HL-60 (cell line): ENCODE measurements at regions not wholly inside any gene's neighbourhood (a gene's known extent, or its start where the extent isn't known, plus 50 kb on each side); places are given as distances from the start of the nearest gene placed in this dataset.

Experiments used
- DNase-seq, 2 experiments: peaks; one replicate each; pipeline ENCODE4 v3.0.0-alpha.2; 2010 to 2020; ENCODE audit warnings: low read depth in 1 of 2, low spot score in 1 of 2
- H3K27ac ChIP-seq: fragments of 250-450 bp; sonication (Bioruptor Pico); replicated peaks from 2 replicates; pipeline ENCODE4 v1.5.1; 2020; ENCODE audit warnings: mild to moderate bottlenecking, moderate library complexity
- H3K27me3 ChIP-seq: fragments of 250-450 bp; sonication (Bioruptor Pico); 2 replicates; pipeline ENCODE4 v1.5.1; 2021; ENCODE audit warnings: mild to moderate bottlenecking, moderate library complexity; ENCODE audit not compliant: insufficient read depth, poor library complexity, severe bottlenecking
- H3K4me3 ChIP-seq: replicated peaks from 2 replicates; pipeline ENCODE4 v1.5.1; 2011; ENCODE audit warnings: mild to moderate bottlenecking, control low read depth, low read length; ENCODE audit not compliant: insufficient read depth
- CTCF ChIP-seq: IDR thresholded peaks from one replicate; pipeline ENCODE4 v1.5.1; 2011; ENCODE audit warnings: low read length, control low read depth, inconsistent platforms; ENCODE audit not compliant: insufficient read depth
- GABPA ChIP-seq: IDR thresholded peaks from 2 replicates; pipeline ENCODE4 v1.6.1; 2012; ENCODE audit warnings: low read depth
- POLR2AphosphoS5 ChIP-seq: IDR thresholded peaks from 2 replicates; pipeline ENCODE4 v1.6.1; 2012; ENCODE audit warnings: low read depth
- REST ChIP-seq: IDR thresholded peaks from 2 replicates; pipeline ENCODE4 v1.6.1; 2012; ENCODE audit warnings: low read depth; ENCODE audit not compliant: insufficient replicate concordance
- SPI1 ChIP-seq: IDR thresholded peaks from 2 replicates; pipeline ENCODE4 v1.6.1; 2012; ENCODE audit warnings: low read depth, mild to moderate bottlenecking, borderline replicate concordance

GRCh38 chr9:1707291-1707690, 307.9 kb upstream of the SMARCA2 start:
- no peak for TF ChIP-seq SPI1
- TF ChIP-seq CTCF, result no peak
- no peak for TF ChIP-seq REST
- no peak for TF ChIP-seq POLR2AphosphoS5
- no peak for TF ChIP-seq GABPA
- no peak for DNase-seq
- Histone ChIP-seq H3K27me3 (no peaks in the 10 kb centered on the region), H3K27ac (no peak overlapping the region), H3K4me3 (no peak overlapping the region)

- H3K27ac ChIP-seq, result no peak overlapping the region
- no peak for DNase-seq
- H3K27me3 ChIP-seq, result no peaks in the 10 kb centered on the region
- TF ChIP-seq GABPA, result no peak
- TF ChIP-seq POLR2AphosphoS5, result no peak
- no peak for TF ChIP-seq SPI1
- TF ChIP-seq REST, result no peak
- TF ChIP-seq CTCF, result no peak
- no peak overlapping the region for H3K4me3 ChIP-seq
Measured at GRCh38 chr9:1708219-1708618, 306.9 kb upstream of the SMARCA2 start.

GRCh38 chr9:1709347-1709746, 305.8 kb upstream of the SMARCA2 start:
- Histone ChIP-seq H3K27ac (no peak overlapping the region), H3K4me3 (no peak overlapping the region), H3K27me3 (no peaks in the 10 kb centered on the region)
- peak; percentile 14 for TF ChIP-seq CTCF
- TF ChIP-seq POLR2AphosphoS5, result no peak
- DNase-seq, result no peak

GRCh38 chr9:1712861-1713450, 302.2 kb upstream of the SMARCA2 start:
- no peak for TF ChIP-seq POLR2AphosphoS5
- TF ChIP-seq CTCF, result no peak
- TF ChIP-seq REST, result no peak
- TF ChIP-seq SPI1, result no peak
- no peak for TF ChIP-seq GABPA
- Histone ChIP-seq H3K27me3 (no peaks in the 10 kb centered on the region), H3K4me3 (no peak overlapping the region), H3K27ac (no peak overlapping the region)
- no peak for DNase-seq
